Loucy (cell line): ENCODE measurements at regions not wholly inside any gene's neighbourhood (a gene's known extent, or its start where the extent isn't known, plus 50 kb on each side); places are given as distances from the start of the nearest gene placed in this dataset.

Experiments
- H2AFZ ChIP-seq: fragments of 200-600 bp; sonication (generic); 2 replicates; pipeline ENCODE4 v1.6.0; 2016; ENCODE audit warnings: antibody characterized with exemption, mild to moderate bottlenecking, low read length, moderate library complexity
- H3F3A ChIP-seq: fragments of 200-600 bp; 2 replicates; pipeline ENCODE4 v1.6.0; 2016; ENCODE audit warnings: antibody characterized with exemption, low read depth, mild to moderate bottlenecking
- H3K27me3 ChIP-seq: fragments of 200-600 bp; sonication (generic); 2 replicates; pipeline ENCODE4 v1.6.1; 2014; ENCODE audit warnings: low read length, mild to moderate bottlenecking; ENCODE audit not compliant: insufficient read depth, poor library complexity, severe bottlenecking
- H3K36me3 ChIP-seq: fragments of 200-600 bp; sonication (generic); 2 replicates; pipeline ENCODE4 v1.6.1; 2016; ENCODE audit warnings: low read length; ENCODE audit not compliant: insufficient read depth
- H3K4me1 ChIP-seq: fragments of 200-600 bp; sonication (generic); 2 replicates; pipeline ENCODE4 v1.5.1; 2014; ENCODE audit warnings: low read length, mild to moderate bottlenecking; ENCODE audit not compliant: insufficient read depth, poor library complexity, severe bottlenecking
- H3K4me2 ChIP-seq: fragments of 200-600 bp; sonication (generic); 2 replicates; pipeline ENCODE4 v1.6.0; 2014; ENCODE audit warnings: antibody characterized with exemption, low read length, low read depth, mild to moderate bottlenecking; ENCODE audit not compliant: poor library complexity, severe bottlenecking
- H3K4me3 ChIP-seq: fragments of 200-600 bp; sonication (generic); 2 replicates; pipeline ENCODE4 v1.5.1; 2014; ENCODE audit warnings: low read length, mild to moderate bottlenecking, mixed read lengths; ENCODE audit not compliant: poor library complexity, severe bottlenecking
- H3K79me2 ChIP-seq: fragments of 200-600 bp; sonication (generic); 2 replicates; pipeline ENCODE4 v1.6.1; 2014; ENCODE audit warnings: low read length; ENCODE audit not compliant: insufficient read depth
- H3K9ac ChIP-seq: fragments of 200-600 bp; sonication (generic); 2 replicates; pipeline ENCODE4 v1.6.0; 2014; ENCODE audit warnings: mild to moderate bottlenecking, low read depth, low read length, moderate library complexity; ENCODE audit not compliant: poor library complexity, severe bottlenecking
- H3K9me2 ChIP-seq: fragments of 200-600 bp; sonication (generic); replicated peaks from 2 replicates; pipeline ENCODE4 v1.6.1; 2016; ENCODE audit warnings: low read depth, low read length, mixed read lengths
- H3K9me3 ChIP-seq: fragments of 200-600 bp; sonication (generic); 2 replicates; pipeline ENCODE4 v1.6.1; 2014; ENCODE audit warnings: mild to moderate bottlenecking, antibody characterized with exemption, low read length, low read depth; ENCODE audit not compliant: insufficient read depth
- H4K20me1 ChIP-seq: fragments of 200-600 bp; sonication (generic); 2 replicates; pipeline ENCODE4 v1.6.0; 2014; ENCODE audit warnings: antibody characterized with exemption, low read length, mild to moderate bottlenecking; ENCODE audit not compliant: insufficient read depth, poor library complexity, severe bottlenecking
- CTCF ChIP-seq: fragments of 200-600 bp; sonication (generic); conservative IDR thresholded peaks from 2 replicates; pipeline ENCODE4 v1.5.1; 2014; ENCODE audit warnings: mild to moderate bottlenecking, antibody characterized with exemption, low read length
- EZH2phosphoT487 ChIP-seq: fragments of 200-600 bp; IDR thresholded peaks from 2 replicates; pipeline ENCODE4 v1.6.1; 2018; ENCODE audit warnings: antibody characterized with exemption, mild to moderate bottlenecking, moderate library complexity, borderline replicate concordance

- Histone ChIP-seq H3K9ac (no peak overlapping the region), H3K9me3 (no peaks in the 10 kb centered on the region), H3K79me2 (no peaks in the 10 kb centered on the region), H3K4me2 (no peak overlapping the region), H2AFZ (0 out of 2 replicates have a peak overlapping the region, but pooled peaks have one; percentile 16), H3K4me3 (no peak overlapping the region), H3K36me3 (no peaks in the 10 kb centered on the region), H3F3A (no peaks in the 10 kb centered on the region), H4K20me1 (no peaks in the 10 kb centered on the region), H3K27me3 (no peaks in the 10 kb centered on the region), H3K9me2 (no peaks in the 10 kb centered on the region), H3K4me1 (no peaks in the 10 kb centered on the region)
- TF ChIP-seq EZH2phosphoT487: no peak
- TF ChIP-seq CTCF: no peak
Measured at GRCh38 chr5:165714598-165714997, 2209.2 kb downstream of the MAT2B start.

- Histone ChIP-seq H3K27me3 (no peaks in the 10 kb centered on the region), H3K9me2 (no peaks in the 10 kb centered on the region), H2AFZ (no peak overlapping the region), H3K9ac (no peak overlapping the region), H3K79me2 (no peaks in the 10 kb centered on the region), H3F3A (no peaks in the 10 kb centered on the region), H3K4me3 (no peak overlapping the region), H3K36me3 (no peaks in the 10 kb centered on the region), H3K9me3 (no peaks in the 10 kb centered on the region), H3K4me1 (no peaks in the 10 kb centered on the region), H4K20me1 (no peaks in the 10 kb centered on the region), H3K4me2 (no peak overlapping the region)
- TF ChIP-seq EZH2phosphoT487 (no peak), CTCF (no peak)
Measured at GRCh38 chr5:165720901-165721300, 2215.5 kb downstream of the MAT2B start.

- Histone ChIP-seq H3K27me3 (no peaks in the 10 kb centered on the region), H3K4me1 (no peaks in the 10 kb centered on the region), H3K9me2 (no peaks in the 10 kb centered on the region), H3K9me3 (no peaks in the 10 kb centered on the region), H3K4me3 (no peak overlapping the region), H3K4me2 (no peak overlapping the region), H3K79me2 (no peaks in the 10 kb centered on the region), H3K9ac (no peak overlapping the region), H3F3A (no peaks in the 10 kb centered on the region), H3K36me3 (no peaks in the 10 kb centered on the region), H2AFZ (no peak overlapping the region), H4K20me1 (no peaks in the 10 kb centered on the region)
- TF ChIP-seq CTCF (no peak), EZH2phosphoT487 (no peak)
Measured at GRCh38 chr5:165722401-165722800, 2217.0 kb downstream of the MAT2B start.
